Trophoblast cell (in vitro differentiated cells and primary cell): ENCODE measurements at regions not wholly inside any gene's neighbourhood (a gene's known extent, or its start where the extent isn't known, plus 50 kb on each side); places are given as distances from the start of the nearest gene placed in this dataset.
A peak's percentile ranks its signal among the peaks of the same experiment; 100 is the strongest.

Experiments
- DNase-seq, 2 donors: peaks; one replicate each; pipeline ENCODE4 v3.0.0-alpha.2; 2016
- H2AFZ ChIP-seq: 2 replicates; pipeline ENCODE4 v1.6.1; 2013; ENCODE audit warnings: low read length, moderate library complexity, mild to moderate bottlenecking; ENCODE audit not compliant: insufficient read depth, poor library complexity
- H2AK5ac ChIP-seq: 2 replicates; pipeline ENCODE4 v1.6.1; 2013; ENCODE audit warnings: mild to moderate bottlenecking, low read length
- H2BK120ac ChIP-seq: 2 replicates; pipeline ENCODE4 v1.6.1; 2013; ENCODE audit warnings: low read length, mild to moderate bottlenecking, moderate library complexity; ENCODE audit not compliant: insufficient read depth, poor library complexity
- H2BK12ac ChIP-seq: 2 replicates; pipeline ENCODE4 v1.6.1; 2013; ENCODE audit warnings: mild to moderate bottlenecking, low read length, moderate library complexity
- H2BK5ac ChIP-seq: 2 replicates; pipeline ENCODE4 v1.6.1; 2013; ENCODE audit warnings: low read length, low read depth, moderate library complexity, mild to moderate bottlenecking; ENCODE audit not compliant: poor library complexity
- H3K14ac ChIP-seq: 2 replicates; pipeline ENCODE4 v1.6.1; 2013; ENCODE audit warnings: mild to moderate bottlenecking, low read length
- H3K18ac ChIP-seq: 2 replicates; pipeline ENCODE4 v1.6.1; 2013; ENCODE audit warnings: mild to moderate bottlenecking, low read length
- H3K23ac ChIP-seq: 2 replicates; pipeline ENCODE4 v1.6.1; 2013; ENCODE audit warnings: low read length
- H3K27ac ChIP-seq: 2 replicates; pipeline ENCODE4 v1.5.1; 2013; ENCODE audit warnings: low read depth, mild to moderate bottlenecking, inconsistent platforms, low read length, moderate library complexity
- H3K27me3 ChIP-seq: 2 replicates; pipeline ENCODE4 v1.6.1; 2013; ENCODE audit warnings: inconsistent platforms, mild to moderate bottlenecking, low read length, moderate library complexity; ENCODE audit not compliant: insufficient read depth
- H3K36me3 ChIP-seq, 2 experiments: 1 replicate in 1 of 2; 2 replicates in 1 of 2; pipeline ENCODE4 v1.6.1; 2013; ENCODE audit warnings: low read length in 2 of 2, mild to moderate bottlenecking in 2 of 2, moderate library complexity in 1 of 2; ENCODE audit not compliant: insufficient read depth in 2 of 2, control insufficient read depth in 1 of 2
- H3K4ac ChIP-seq: 2 replicates; pipeline ENCODE4 v1.6.1; 2013; ENCODE audit warnings: low read depth, mild to moderate bottlenecking, low read length, moderate library complexity
- H3K4me1 ChIP-seq, 2 experiments: 1 replicate in 1 of 2; 2 replicates in 1 of 2; pipeline ENCODE4 v1.6.1; 2013; ENCODE audit warnings: low read length in 2 of 2, mild to moderate bottlenecking in 2 of 2, moderate library complexity in 1 of 2; ENCODE audit not compliant: insufficient read depth in 2 of 2, control insufficient read depth in 1 of 2
- H3K4me2 ChIP-seq: 2 replicates; pipeline ENCODE4 v1.6.1; 2013; ENCODE audit warnings: inconsistent platforms, mild to moderate bottlenecking, low read length, moderate library complexity
- H3K4me3 ChIP-seq: 2 replicates; pipeline ENCODE4 v1.5.1; 2013; ENCODE audit warnings: mild to moderate bottlenecking, low read depth, low read length, inconsistent platforms
- H3K79me1 ChIP-seq: one replicate; pipeline ENCODE4 v1.6.1; 2013; ENCODE audit warnings: low read length
- H3K79me2 ChIP-seq: 2 replicates; pipeline ENCODE4 v1.6.1; 2013; ENCODE audit warnings: low read length, mild to moderate bottlenecking; ENCODE audit not compliant: control insufficient read depth, insufficient read depth, poor library complexity
- H3K9ac ChIP-seq: 2 replicates; pipeline ENCODE4 v1.6.1; 2013; ENCODE audit warnings: mild to moderate bottlenecking, low read length
- H3K9me3 ChIP-seq: 2 replicates; pipeline ENCODE4 v1.6.1; 2013; ENCODE audit warnings: low read depth, mild to moderate bottlenecking, control low read depth, inconsistent platforms, low read length; ENCODE audit not compliant: insufficient read depth
- H4K12ac ChIP-seq: 2 replicates; pipeline ENCODE4 v1.6.1; 2013; ENCODE audit warnings: low read depth, mild to moderate bottlenecking, low read length, moderate library complexity
- H4K8ac ChIP-seq: 2 replicates; pipeline ENCODE4 v1.6.1; 2013; ENCODE audit warnings: low read depth, mild to moderate bottlenecking, low read length, moderate library complexity
- H4K91ac ChIP-seq: one replicate; pipeline ENCODE4 v1.6.1; 2013; ENCODE audit warnings: low read depth, mild to moderate bottlenecking, low read length, moderate library complexity
- WGBS: extraction: QIAGEN DNeasy Blood & Tissue Kit; methylation state at CpG from one replicate; pipeline ENCODE4 v1.1.7; 2013; ENCODE audit warnings: missing lambda C conversion rate; ENCODE audit not compliant: insufficient read length, insufficient coverage; ENCODE audit errors: extremely low coverage; 5-methylcytosine and 5-hydroxymethylcytosine counted together

GRCh38 chr2:221641181-221641871 is 69.2 kb upstream of the EPHA4 start:
- Histone ChIP-seq H3K9ac (no peak overlapping the region), H2BK5ac (no peak overlapping the region), H3K9me3 (no peaks in the 10 kb centered on the region), H2BK120ac (no peak overlapping the region), H3K4me3 (no peak overlapping the region), H4K8ac (no peak overlapping the region), H2AK5ac (no peak overlapping the region), H3K79me1 (no peaks in the 10 kb centered on the region), H3K23ac (no peak overlapping the region), H3K18ac (no peak overlapping the region), H3K27me3 (no peaks in the 10 kb centered on the region), H3K4me1 (no peaks in the 10 kb centered on the region), H3K4me2 (no peak overlapping the region), H3K36me3 (no peaks in the 10 kb centered on the region), H3K4ac (no peak overlapping the region), H4K91ac (no peak overlapping the region), H3K27ac (no peak overlapping the region), H3K79me2 (no peaks in the 10 kb centered on the region), H2BK12ac (no peak overlapping the region), H2AFZ (no peak overlapping the region), H3K14ac (no peak overlapping the region), H4K12ac (no peak overlapping the region)
- no CpG with 5 or more reads among the region's 13 CpGs for WGBS
- peak; percentile 62 to 76 for DNase-seq

GRCh38 chr2:221640686-221641085 is 68.6 kb upstream of the EPHA4 start:
- Histone ChIP-seq H2BK5ac (no peak overlapping the region), H2AFZ (no peak overlapping the region), H3K36me3 (no peaks in the 10 kb centered on the region), H3K9me3 (no peaks in the 10 kb centered on the region), H3K23ac (no peak overlapping the region), H2AK5ac (no peak overlapping the region), H4K91ac (no peak overlapping the region), H3K4me2 (no peak overlapping the region), H3K4me1 (no peaks in the 10 kb centered on the region), H3K79me1 (no peaks in the 10 kb centered on the region), H3K27me3 (no peaks in the 10 kb centered on the region), H2BK120ac (no peak overlapping the region), H3K4me3 (no peak overlapping the region), H3K14ac (no peak overlapping the region), H3K18ac (no peak overlapping the region), H3K9ac (no peak overlapping the region), H3K27ac (no peak overlapping the region), H4K8ac (no peak overlapping the region), H4K12ac (no peak overlapping the region), H3K79me2 (no peaks in the 10 kb centered on the region), H3K4ac (no peak overlapping the region), H2BK12ac (no peak overlapping the region)
- DNase-seq = no peak
- WGBS = no CpG with 5 or more reads among the region's 1 CpG

GRCh38 chr2:221637851-221638250 is 65.7 kb upstream of the EPHA4 start:
- no peak overlapping the region for H3K27ac ChIP-seq
- no peaks in the 10 kb centered on the region for H3K27me3 ChIP-seq
- H4K91ac ChIP-seq = no peak overlapping the region
- no peaks in the 10 kb centered on the region for H3K4me1 ChIP-seq
- H3K14ac ChIP-seq = no peak overlapping the region
- H4K12ac ChIP-seq = no peak overlapping the region
- H2BK5ac ChIP-seq = no peak overlapping the region
- H3K4me3 ChIP-seq = no peak overlapping the region
- H3K4me2 ChIP-seq = no peak overlapping the region
- H3K23ac ChIP-seq = no peak overlapping the region
- H2BK12ac ChIP-seq = no peak overlapping the region
- H3K4ac ChIP-seq = no peak overlapping the region
- H2AFZ ChIP-seq = no peak overlapping the region
- H4K8ac ChIP-seq = no peak overlapping the region
- H3K79me2 ChIP-seq = no peaks in the 10 kb centered on the region
- no CpG with 5 or more reads among the region's 2 CpGs for WGBS
- no peak for DNase-seq
- H3K36me3 ChIP-seq = no peaks in the 10 kb centered on the region
- no peak overlapping the region for H2BK120ac ChIP-seq
- H3K79me1 ChIP-seq = no peaks in the 10 kb centered on the region
- H3K9me3 ChIP-seq = no peaks in the 10 kb centered on the region
- no peak overlapping the region for H3K18ac ChIP-seq
- no peak overlapping the region for H2AK5ac ChIP-seq
- H3K9ac ChIP-seq = no peak overlapping the region

- H3K36me3 ChIP-seq = no peaks in the 10 kb centered on the region
- no peak overlapping the region for H3K4me2 ChIP-seq
- H3K4me3 ChIP-seq = no peak overlapping the region
- no peak for DNase-seq
- no peak overlapping the region for H2AFZ ChIP-seq
- no peaks in the 10 kb centered on the region for H3K27me3 ChIP-seq
- no peak overlapping the region for H3K23ac ChIP-seq
- H3K9ac ChIP-seq = no peak overlapping the region
- no peak overlapping the region for H4K12ac ChIP-seq
- no peak overlapping the region for H4K8ac ChIP-seq
- no peak overlapping the region for H2BK12ac ChIP-seq
- H2AK5ac ChIP-seq = no peak overlapping the region
- H3K4ac ChIP-seq = no peak overlapping the region
- no peaks in the 10 kb centered on the region for H3K9me3 ChIP-seq
- H3K4me1 ChIP-seq = no peaks in the 10 kb centered on the region
- H4K91ac ChIP-seq = no peak overlapping the region
- H2BK120ac ChIP-seq = no peak overlapping the region
- H3K14ac ChIP-seq = no peak overlapping the region
- no peak overlapping the region for H2BK5ac ChIP-seq
- no peaks in the 10 kb centered on the region for H3K79me1 ChIP-seq
- H3K27ac ChIP-seq = no peak overlapping the region
- H3K18ac ChIP-seq = no peak overlapping the region
- H3K79me2 ChIP-seq = no peaks in the 10 kb centered on the region
Measured at GRCh38 chr2:221635949-221636348, 63.8 kb upstream of the EPHA4 start.
